DND-41 (cell line): ENCODE measurements at regions not wholly inside any gene's neighbourhood (a gene's known extent, or its start where the extent isn't known, plus 50 kb on each side); places are given as distances from the start of the nearest gene placed in this dataset.

Experiments used
- ATAC-seq: fragments of 200-7000 bp; cut with Tn5 transposase; 3 replicates; pipeline ENCODE4 v1.9.1; 2021; ENCODE audit warnings: low read depth; ENCODE audit not compliant: insufficient read depth
- DNase-seq: peaks from one replicate; pipeline ENCODE4 v3.0.0-alpha.2; 2020
- H2AFZ ChIP-seq: 2 replicates; pipeline ENCODE4 v1.6.0; 2012; ENCODE audit warnings: low read depth, low read length
- H3K27ac ChIP-seq: 2 replicates; pipeline ENCODE4 v1.5.1; 2012; ENCODE audit warnings: low read length, inconsistent platforms
- H3K27me3 ChIP-seq: fragments of 200-600 bp; sonication (generic); 2 replicates; pipeline ENCODE4 v1.6.0; 2012; ENCODE audit warnings: low read length, mild to moderate bottlenecking, inconsistent platforms; ENCODE audit not compliant: insufficient read depth, poor library complexity
- H3K36me3 ChIP-seq: 2 replicates; pipeline ENCODE4 v1.5.1; 2012; ENCODE audit warnings: low read length, inconsistent platforms; ENCODE audit not compliant: insufficient read depth
- H3K4me1 ChIP-seq: 2 replicates; pipeline ENCODE4 v1.5.1; 2012; ENCODE audit warnings: mild to moderate bottlenecking, low read length; ENCODE audit not compliant: insufficient read depth
- H3K4me2 ChIP-seq: 2 replicates; pipeline ENCODE4 v1.6.0; 2012; ENCODE audit warnings: mild to moderate bottlenecking, moderate library complexity, low read length, inconsistent platforms; ENCODE audit not compliant: insufficient read depth
- H3K4me3 ChIP-seq, 2 experiments: fragments of 200-600 bp in 1 of 2; shearing (Covaris generic) in 1 of 2; 2 replicates each; pipeline ENCODE4 v1.5.1; 2012 to 2016; ENCODE audit warnings: inconsistent platforms in 2 of 2, low read length in 2 of 2, mild to moderate bottlenecking in 2 of 2, low read depth in 1 of 2, moderate library complexity in 1 of 2
- H3K79me2 ChIP-seq: 2 replicates; pipeline ENCODE4 v1.6.0; 2012; ENCODE audit warnings: low read length, inconsistent platforms; ENCODE audit not compliant: insufficient read depth
- H3K9ac ChIP-seq: 2 replicates; pipeline ENCODE4 v1.6.0; 2012; ENCODE audit warnings: low read depth, mild to moderate bottlenecking, inconsistent platforms, low read length, moderate library complexity
- H3K9me3 ChIP-seq: 2 replicates; pipeline ENCODE4 v1.5.1; 2012; ENCODE audit warnings: low read length, moderate library complexity, mild to moderate bottlenecking, inconsistent platforms; ENCODE audit not compliant: insufficient read depth, severe bottlenecking
- H4K20me1 ChIP-seq: 2 replicates; pipeline ENCODE4 v1.6.0; 2012; ENCODE audit warnings: low read length; ENCODE audit not compliant: insufficient read depth
- EZH2 ChIP-seq: IDR thresholded peaks from 3 replicates; pipeline ENCODE4 v1.6.1; 2012; ENCODE audit warnings: borderline replicate concordance, low read depth, mild to moderate bottlenecking, moderate library complexity, low read length, inconsistent platforms; ENCODE audit not compliant: severe bottlenecking
- TF ChIP-seq, protein P1 (sequence below): IDR thresholded peaks from 2 replicates; pipeline ENCODE4 v1.5.1; 2012; ENCODE audit warnings: borderline replicate concordance, low read length, moderate library complexity, mild to moderate bottlenecking; ENCODE audit not compliant: poor library complexity, severe bottlenecking; ENCODE audit errors: extremely low read depth

- Histone ChIP-seq H2AFZ (no peak overlapping the region), H3K79me2 (no peaks in the 10 kb centered on the region), H3K4me2 (no peak overlapping the region), H3K27ac (no peak overlapping the region), H3K27me3 (no peaks in the 10 kb centered on the region), H4K20me1 (no peaks in the 10 kb centered on the region), H3K4me3 (no peak overlapping the region), H3K9ac (no peak overlapping the region), H3K4me1 (no peaks in the 10 kb centered on the region), H3K36me3 (no peaks in the 10 kb centered on the region), H3K9me3 (no peaks in the 10 kb centered on the region)
- ATAC-seq (no peak), DNase-seq (no peak)
- no peak for TF ChIP-seq EZH2
- TF ChIP-seq, protein P1, sequence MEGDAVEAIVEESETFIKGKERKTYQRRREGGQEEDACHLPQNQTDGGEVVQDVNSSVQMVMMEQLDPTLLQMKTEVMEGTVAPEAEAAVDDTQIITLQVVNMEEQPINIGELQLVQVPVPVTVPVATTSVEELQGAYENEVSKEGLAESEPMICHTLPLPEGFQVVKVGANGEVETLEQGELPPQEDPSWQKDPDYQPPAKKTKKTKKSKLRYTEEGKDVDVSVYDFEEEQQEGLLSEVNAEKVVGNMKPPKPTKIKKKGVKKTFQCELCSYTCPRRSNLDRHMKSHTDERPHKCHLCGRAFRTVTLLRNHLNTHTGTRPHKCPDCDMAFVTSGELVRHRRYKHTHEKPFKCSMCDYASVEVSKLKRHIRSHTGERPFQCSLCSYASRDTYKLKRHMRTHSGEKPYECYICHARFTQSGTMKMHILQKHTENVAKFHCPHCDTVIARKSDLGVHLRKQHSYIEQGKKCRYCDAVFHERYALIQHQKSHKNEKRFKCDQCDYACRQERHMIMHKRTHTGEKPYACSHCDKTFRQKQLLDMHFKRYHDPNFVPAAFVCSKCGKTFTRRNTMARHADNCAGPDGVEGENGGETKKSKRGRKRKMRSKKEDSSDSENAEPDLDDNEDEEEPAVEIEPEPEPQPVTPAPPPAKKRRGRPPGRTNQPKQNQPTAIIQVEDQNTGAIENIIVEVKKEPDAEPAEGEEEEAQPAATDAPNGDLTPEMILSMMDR, result no peak
Measured at GRCh38 chr9:108040783-108041182, 551.2 kb upstream of the KLF4 start.

GRCh38 chr9:108039493-108039892, 549.9 kb upstream of the KLF4 start:
- TF ChIP-seq, protein P1, result no peak
- no peak for TF ChIP-seq EZH2
- no peaks in the 10 kb centered on the region for H3K4me1 ChIP-seq
- H3K79me2 ChIP-seq, result no peaks in the 10 kb centered on the region
- no peaks in the 10 kb centered on the region for H3K27me3 ChIP-seq
- no peak overlapping the region for H3K4me3 ChIP-seq
- DNase-seq (no peak), ATAC-seq (no peak)
- H3K36me3 ChIP-seq, result no peaks in the 10 kb centered on the region
- no peak overlapping the region for H2AFZ ChIP-seq
- no peak overlapping the region for H3K9ac ChIP-seq
- H3K27ac ChIP-seq, result no peak overlapping the region
- no peaks in the 10 kb centered on the region for H4K20me1 ChIP-seq
- no peaks in the 10 kb centered on the region for H3K9me3 ChIP-seq
- H3K4me2 ChIP-seq, result no peak overlapping the region

GRCh38 chr9:108039012-108039411, 549.4 kb upstream of the KLF4 start:
- TF ChIP-seq EZH2, result no peak
- TF ChIP-seq, protein P1, result no peak
- ATAC-seq, result no peak
- no peak overlapping the region for H3K9ac ChIP-seq
- H2AFZ ChIP-seq, result no peak overlapping the region
- no peaks in the 10 kb centered on the region for H3K27me3 ChIP-seq
- H4K20me1 ChIP-seq, result no peaks in the 10 kb centered on the region
- H3K4me2 ChIP-seq, result no peak overlapping the region
- H3K4me1 ChIP-seq, result no peaks in the 10 kb centered on the region
- H3K4me3 ChIP-seq, result no peak overlapping the region
- H3K9me3 ChIP-seq, result no peaks in the 10 kb centered on the region
- no peak for DNase-seq
- no peaks in the 10 kb centered on the region for H3K79me2 ChIP-seq
- H3K36me3 ChIP-seq, result no peaks in the 10 kb centered on the region
- no peak overlapping the region for H3K27ac ChIP-seq

- no peak overlapping the region for H3K4me3 ChIP-seq
- no peaks in the 10 kb centered on the region for H3K4me1 ChIP-seq
- ATAC-seq (no peak), DNase-seq (no peak)
- no peaks in the 10 kb centered on the region for H3K36me3 ChIP-seq
- H3K4me2 ChIP-seq, result no peak overlapping the region
- H3K27me3 ChIP-seq, result no peaks in the 10 kb centered on the region
- no peak overlapping the region for H3K27ac ChIP-seq
- H3K79me2 ChIP-seq, result no peaks in the 10 kb centered on the region
- no peak overlapping the region for H2AFZ ChIP-seq
- no peaks in the 10 kb centered on the region for H4K20me1 ChIP-seq
- no peak for TF ChIP-seq EZH2
- TF ChIP-seq, protein P1, result no peak
- H3K9ac ChIP-seq, result no peak overlapping the region
- peaks cover 4% of the 10 kb centered on the region for H3K9me3 ChIP-seq
Measured at GRCh38 chr9:108035487-108035886, 545.9 kb upstream of the KLF4 start.
